ENCODE measurements at regions not wholly inside any gene's neighbourhood (a gene's known extent, or its start where the extent isn't known, plus 50 kb on each side); places are given as distances from the start of the nearest gene placed in this dataset.

- H3K9me3 ChIP-seq (ENCODE audit: insufficient read depth, low read length): no peaks in the 10 kb centered on the region
- H3K79me2 ChIP-seq (ENCODE audit: low read length): no peaks in the 10 kb centered on the region
- TF ChIP-seq EZH2phosphoT487 (IDR thresholded peaks at IDR 0.05; ENCODE audit: low read depth): no peak
- no peak for TF ChIP-seq CTCF (IDR thresholded peaks at IDR 0.05; ENCODE audit: low read depth, low read length)
Measured at GRCh38 chr11:91258876-91259275, 965.7 kb upstream of the FAT3 start.

GRCh38 chr11:91257667-91258066 lies 967.0 kb upstream of the FAT3 start:
- H3K4me3 ChIP-seq (ENCODE audit: low read length): no peak overlapping the region
- H3K4me2 ChIP-seq (ENCODE audit: low read length): no peak overlapping the region
- H2AFZ ChIP-seq (ENCODE audit: low read depth, low read length): no peak overlapping the region
- no peak overlapping the region for H3K27ac ChIP-seq (ENCODE audit: low read length)
- no peaks in the 10 kb centered on the region for H4K20me1 ChIP-seq (ENCODE audit: insufficient read depth, low read length)
- TF ChIP-seq EZH2phosphoT487 (IDR thresholded peaks at IDR 0.05; ENCODE audit: low read depth) (no peak), CTCF (IDR thresholded peaks at IDR 0.05; ENCODE audit: low read depth, low read length) (no peak)
- no peaks in the 10 kb centered on the region for H3K9me3 ChIP-seq (ENCODE audit: insufficient read depth, low read length)
- H3K36me3 ChIP-seq (replicated peaks; ENCODE audit: low read depth, low read length): no peaks in the 10 kb centered on the region
- no peaks in the 10 kb centered on the region for H3K79me2 ChIP-seq (ENCODE audit: low read length)
- H3K9ac ChIP-seq (ENCODE audit: low read length): no peak overlapping the region
- no peaks in the 10 kb centered on the region for H3K27me3 ChIP-seq (ENCODE audit: low read depth, low read length)
- H3K4me1 ChIP-seq (ENCODE audit: low read length): no peaks in the 10 kb centered on the region

More at GRCh38 chr11:91258876-91259275, 965.7 kb upstream of the FAT3 start:
- no peak overlapping the region for H3K9ac ChIP-seq (ENCODE audit: low read length)
- no peaks in the 10 kb centered on the region for H3K36me3 ChIP-seq (replicated peaks; ENCODE audit: low read depth, low read length)
- H3K27ac ChIP-seq (ENCODE audit: low read length): no peak overlapping the region
- no peaks in the 10 kb centered on the region for H3K27me3 ChIP-seq (ENCODE audit: low read depth, low read length)
- no peak overlapping the region for H3K4me2 ChIP-seq (ENCODE audit: low read length)
- no peak overlapping the region for H3K4me3 ChIP-seq (ENCODE audit: low read length)
- H4K20me1 ChIP-seq (ENCODE audit: insufficient read depth, low read length): no peaks in the 10 kb centered on the region
- H2AFZ ChIP-seq (ENCODE audit: low read depth, low read length): no peak overlapping the region
- no peaks in the 10 kb centered on the region for H3K4me1 ChIP-seq (ENCODE audit: low read length)

GRCh38 chr11:91248199-91248807 lies 976.3 kb upstream of the FAT3 start:
- no peak overlapping the region for H3K27ac ChIP-seq (ENCODE audit: low read length)
- H4K20me1 ChIP-seq (ENCODE audit: insufficient read depth, low read length): no peaks in the 10 kb centered on the region
- H3K27me3 ChIP-seq (ENCODE audit: low read depth, low read length): no peaks in the 10 kb centered on the region
- peak overlapping the region; percentile 34 for H3K4me2 ChIP-seq (ENCODE audit: low read length)
- no peaks in the 10 kb centered on the region for H3K36me3 ChIP-seq (replicated peaks; ENCODE audit: low read depth, low read length)
- no peaks in the 10 kb centered on the region for H3K79me2 ChIP-seq (ENCODE audit: low read length)
- H3K4me3 ChIP-seq (ENCODE audit: low read length): no peak overlapping the region
- no peak overlapping the region for H2AFZ ChIP-seq (ENCODE audit: low read depth, low read length)
- H3K9ac ChIP-seq (ENCODE audit: low read length): no peak overlapping the region
- H3K9me3 ChIP-seq (ENCODE audit: insufficient read depth, low read length): no peaks in the 10 kb centered on the region
- no peaks in the 10 kb centered on the region for H3K4me1 ChIP-seq (ENCODE audit: low read length)
- TF ChIP-seq CTCF (IDR thresholded peaks at IDR 0.05; ENCODE audit: low read depth, low read length) (peak; percentile 92), EZH2phosphoT487 (IDR thresholded peaks at IDR 0.05; ENCODE audit: low read depth) (no peak)

GRCh38 chr11:91247009-91247735 lies 977.4 kb upstream of the FAT3 start:
- Histone ChIP-seq H3K36me3 (replicated peaks; ENCODE audit: low read depth, low read length) (no peaks in the 10 kb centered on the region), H4K20me1 (ENCODE audit: insufficient read depth, low read length) (no peaks in the 10 kb centered on the region), H3K79me2 (ENCODE audit: low read length) (no peaks in the 10 kb centered on the region), H3K4me3 (ENCODE audit: low read length) (no peak overlapping the region), H3K4me1 (ENCODE audit: low read length) (no peaks in the 10 kb centered on the region), H2AFZ (ENCODE audit: low read depth, low read length) (no peak overlapping the region), H3K27ac (ENCODE audit: low read length) (no peak overlapping the region), H3K9ac (ENCODE audit: low read length) (no peak overlapping the region), H3K27me3 (ENCODE audit: low read depth, low read length) (no peaks in the 10 kb centered on the region), H3K9me3 (ENCODE audit: insufficient read depth, low read length) (no peaks in the 10 kb centered on the region), H3K4me2 (ENCODE audit: low read length) (no peak overlapping the region)
- TF ChIP-seq CTCF (IDR thresholded peaks at IDR 0.05; ENCODE audit: low read depth, low read length) (no peak), EZH2phosphoT487 (IDR thresholded peaks at IDR 0.05; ENCODE audit: low read depth) (no peak)
